ENCODE measurements at regions not wholly inside any gene's neighbourhood (a gene's known extent, or its start where the extent isn't known, plus 50 kb on each side); places are given as distances from the start of the nearest gene placed in this dataset.

GRCh38 chr11:19442554-19442910 lies 201.8 kb upstream of the E2F8 start:
- TF ChIP-seq CTCF (IDR thresholded peaks at IDR 0.05; ENCODE audit: low read depth, low read length) (no peak), EZH2phosphoT487 (IDR thresholded peaks at IDR 0.05; ENCODE audit: low read depth) (no peak)
